ENCODE measurements at regions not wholly inside any gene's neighbourhood (a gene's known extent, or its start where the extent isn't known, plus 50 kb on each side); places are given as distances from the start of the nearest gene placed in this dataset.

GRCh38 chr6:95142661-95143335 is 434.5 kb upstream of the MANEA start:
- DNase-seq (ENCODE audit: low spot score): no peak

- DNase-seq (ENCODE audit: low spot score): no peak
These were observed 433.7 kb upstream of the MANEA start for GRCh38 chr6:95143408-95144180.

- DNase-seq (ENCODE audit: low spot score): no peak
These were observed 431.9 kb upstream of the MANEA start for GRCh38 chr6:95145457-95145856.

- no peak for DNase-seq (ENCODE audit: low spot score)
These were observed 417.8 kb upstream of the MANEA start for GRCh38 chr6:95159557-95159956.

GRCh38 chr6:95169775-95170174 is 407.6 kb upstream of the MANEA start:
- no peak for DNase-seq (ENCODE audit: low spot score)

- no peak for DNase-seq (ENCODE audit: low spot score)
These were observed 401.2 kb upstream of the MANEA start for GRCh38 chr6:95175927-95176675.

- DNase-seq (ENCODE audit: low spot score): no peak
These were observed 391.5 kb upstream of the MANEA start for GRCh38 chr6:95185874-95186273.

GRCh38 chr6:95186710-95187109 is 390.6 kb upstream of the MANEA start:
- DNase-seq (ENCODE audit: low spot score): no peak

GRCh38 chr6:95197590-95197989 is 379.7 kb upstream of the MANEA start:
- DNase-seq (ENCODE audit: low spot score): no peak

GRCh38 chr6:95203153-95203754 is 374.1 kb upstream of the MANEA start:
- peak; percentile 34 for DNase-seq (ENCODE audit: low spot score)

GRCh38 chr6:95204178-95204577 is 373.2 kb upstream of the MANEA start:
- DNase-seq (ENCODE audit: low spot score): no peak

- DNase-seq (ENCODE audit: low spot score): no peak
These were observed 368.7 kb upstream of the MANEA start for GRCh38 chr6:95208621-95209020.

GRCh38 chr6:95209074-95209473 is 368.3 kb upstream of the MANEA start:
- DNase-seq (ENCODE audit: low spot score): no peak

- no peak for DNase-seq (ENCODE audit: low spot score)
These were observed 360.8 kb upstream of the MANEA start for GRCh38 chr6:95216555-95216954.

GRCh38 chr6:95227351-95227750 is 350.0 kb upstream of the MANEA start:
- DNase-seq (ENCODE audit: low spot score): no peak

- no peak for DNase-seq (ENCODE audit: low spot score)
These were observed 348.7 kb upstream of the MANEA start for GRCh38 chr6:95228636-95229035.

GRCh38 chr6:95230071-95230740 is 347.1 kb upstream of the MANEA start:
- DNase-seq (ENCODE audit: low spot score): no peak

GRCh38 chr6:95231416-95231815 is 345.9 kb upstream of the MANEA start:
- DNase-seq (ENCODE audit: low spot score): no peak

GRCh38 chr6:95232446-95232845 is 344.9 kb upstream of the MANEA start:
- DNase-seq (ENCODE audit: low spot score): no peak

GRCh38 chr6:95233879-95234278 is 343.5 kb upstream of the MANEA start:
- DNase-seq (ENCODE audit: low spot score): no peak

GRCh38 chr6:95240514-95240913 is 336.8 kb upstream of the MANEA start:
- DNase-seq (ENCODE audit: low spot score): no peak

- DNase-seq (ENCODE audit: low spot score): no peak
These were observed 334.8 kb upstream of the MANEA start for GRCh38 chr6:95242560-95242959.
